Stimulated activated CD4-positive, alpha-beta T cell treated with anti-CD3 and anti-CD28 coated beads, Interleukin-4, amount 100 ng/mL, for 4 hours (primary cell): ENCODE measurements at regions not wholly inside any gene's neighbourhood (a gene's known extent, or its start where the extent isn't known, plus 50 kb on each side); places are given as distances from the start of the nearest gene placed in this dataset.
"Not testable (repeated sequence)": the region's sequence is repeated elsewhere in the genome, so short reads cannot be mapped to it uniquely, and the experiment has no call there.

ENCODE experiments used
- DNase-seq, 2 experiments: peaks; one replicate each; pipeline ENCODE4 v3.0.0-alpha.2; 2020

DNA sequence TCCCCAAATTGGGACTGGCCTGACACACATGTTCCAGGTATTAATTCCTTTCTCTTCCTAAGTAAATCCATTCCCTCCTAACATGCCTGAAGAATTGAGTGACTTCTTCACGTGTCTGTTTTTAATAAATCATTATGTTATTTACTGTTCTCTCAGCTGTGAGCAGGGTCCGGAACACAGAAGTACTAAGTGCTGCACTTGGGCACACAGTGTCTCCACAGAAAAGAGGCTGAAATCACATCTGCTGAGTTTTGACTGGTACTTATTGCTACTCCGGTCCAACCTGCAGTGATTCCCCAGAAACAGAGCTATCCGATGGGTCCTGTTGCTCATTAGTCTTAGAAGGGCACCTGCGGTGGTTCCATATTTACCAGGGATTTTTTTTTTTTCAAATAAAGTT, 202.6 kb downstream of the RBM46 start:
- DNase-seq, result no peak

DNA sequence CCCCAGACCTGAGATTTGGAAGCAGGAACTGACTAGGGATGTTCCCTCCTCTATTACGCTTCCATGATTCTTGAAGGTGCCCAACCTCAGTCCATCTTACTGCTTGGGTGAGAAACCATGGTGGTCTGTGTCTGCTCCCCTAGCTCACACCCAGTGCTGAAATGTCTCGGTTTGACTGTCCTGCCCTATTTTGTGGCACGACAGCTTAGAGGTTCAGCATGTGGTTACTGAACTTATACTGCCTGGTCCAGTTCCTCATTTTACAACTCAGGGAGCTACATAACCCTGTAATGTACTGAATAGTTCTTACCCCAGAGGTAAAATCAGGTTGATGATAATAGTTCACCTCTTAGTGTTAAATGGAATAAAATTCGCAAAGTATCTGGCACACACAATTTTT, 203.1 kb downstream of the RBM46 start:
- DNase-seq, result no peak

GRCh38 chr4:154984616-154985015, 203.5 kb downstream of the RBM46 start:
- no peak for DNase-seq

DNA sequence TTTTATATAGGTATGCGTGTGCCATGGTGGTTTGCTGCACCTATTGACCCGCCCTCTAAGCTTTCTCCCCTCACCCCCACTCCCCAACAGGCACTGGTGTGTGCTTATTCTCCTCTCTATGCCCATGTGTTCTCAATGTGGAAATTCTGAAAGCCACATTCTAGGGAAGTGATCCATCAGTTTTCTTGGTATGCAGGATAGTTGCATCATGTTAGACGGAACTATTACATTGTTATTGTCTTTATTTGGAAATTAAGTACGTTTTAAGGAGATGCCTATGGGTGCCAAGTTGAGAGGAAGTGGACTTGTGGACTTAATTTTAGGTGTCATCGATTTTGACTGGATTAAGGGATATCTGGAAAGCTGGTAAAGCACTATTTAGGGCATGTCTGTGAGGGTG, 204.6 kb downstream of the RBM46 start:
- no peak for DNase-seq

DNA sequence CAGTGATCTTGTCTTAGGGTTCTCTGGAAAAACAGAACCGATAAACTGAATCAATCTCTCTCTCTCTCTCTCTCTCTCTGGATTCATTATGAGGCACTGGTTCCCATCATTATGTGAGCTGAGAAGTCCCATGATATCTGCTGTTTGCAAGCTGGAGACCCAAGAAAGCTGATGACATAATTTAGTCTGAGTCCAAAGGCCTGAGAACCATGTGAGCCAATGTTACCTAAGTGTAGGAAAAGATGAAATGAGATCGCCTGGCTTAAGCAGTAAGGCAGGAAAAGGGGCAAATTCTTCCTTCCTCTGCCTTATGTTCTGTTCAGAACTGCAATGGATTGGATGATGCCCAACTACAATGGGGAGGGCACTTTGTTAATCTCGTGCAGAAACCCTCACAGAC, 207.4 kb downstream of the RBM46 start:
- no peak for DNase-seq

DNA sequence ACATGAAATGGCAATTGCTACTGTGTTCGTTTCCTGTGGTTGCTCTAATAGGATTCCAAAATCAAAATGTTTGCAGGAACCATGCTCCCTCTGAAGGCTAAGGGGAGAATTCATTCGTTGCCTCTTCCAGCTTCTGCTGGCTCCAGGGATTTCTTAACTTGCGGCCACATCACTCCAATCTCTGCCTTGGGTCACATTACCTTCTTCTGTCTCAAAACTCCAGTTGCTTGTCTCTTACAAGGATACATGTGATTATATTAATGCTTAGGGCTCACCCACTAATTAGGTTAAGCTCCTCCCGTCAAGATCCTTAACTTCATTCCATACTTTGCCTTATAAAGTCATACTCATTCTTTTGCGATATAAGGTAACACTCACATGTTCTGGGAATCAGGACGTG, 208.4 kb downstream of the RBM46 start:
- no peak for DNase-seq

- DNase-seq, result not testable (repeated sequence)
Measured at GRCh38 chr4:154997866-154998265, 210.6 kb upstream of the NPY2R start.

DNA sequence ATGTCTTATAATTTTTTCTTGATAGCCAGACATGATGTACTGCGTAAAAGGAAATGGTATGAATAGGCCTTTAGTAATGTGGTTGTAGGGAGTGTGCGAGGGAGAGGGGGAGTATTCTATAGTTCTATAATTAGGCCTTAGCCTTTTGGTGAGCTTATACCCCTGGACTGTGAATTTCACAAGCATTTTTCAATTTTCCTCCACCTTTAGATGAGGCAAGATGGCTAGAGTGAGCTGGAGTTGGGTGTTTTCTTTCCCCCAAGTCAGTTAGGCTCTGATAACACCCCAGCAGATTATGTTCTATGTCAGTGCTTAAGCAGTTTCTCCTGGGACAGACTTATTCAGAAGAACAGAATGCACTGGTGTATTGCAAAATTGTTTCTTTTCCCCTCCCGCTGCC, 210.2 kb upstream of the NPY2R start:
- no peak for DNase-seq

DNA sequence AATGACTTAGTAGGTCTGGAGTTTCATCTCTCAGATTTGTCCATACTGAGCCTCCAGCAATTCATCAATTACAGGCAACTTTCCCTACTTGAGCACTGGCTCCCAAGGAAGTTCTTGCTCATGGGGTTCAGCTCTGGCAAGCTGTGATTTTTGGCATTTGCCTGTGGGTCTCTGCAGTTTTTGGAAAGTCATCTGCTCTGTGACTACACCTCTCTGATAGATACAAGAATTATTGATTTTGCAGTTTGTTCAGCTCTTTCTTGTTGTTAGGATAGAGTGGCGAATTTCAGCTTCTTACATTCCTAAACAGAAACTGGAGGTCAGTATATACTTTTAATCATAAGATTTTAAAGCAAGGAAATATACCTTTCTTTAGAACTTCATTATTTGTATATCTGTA, 209.7 kb upstream of the NPY2R start:
- DNase-seq, result no peak

DNA sequence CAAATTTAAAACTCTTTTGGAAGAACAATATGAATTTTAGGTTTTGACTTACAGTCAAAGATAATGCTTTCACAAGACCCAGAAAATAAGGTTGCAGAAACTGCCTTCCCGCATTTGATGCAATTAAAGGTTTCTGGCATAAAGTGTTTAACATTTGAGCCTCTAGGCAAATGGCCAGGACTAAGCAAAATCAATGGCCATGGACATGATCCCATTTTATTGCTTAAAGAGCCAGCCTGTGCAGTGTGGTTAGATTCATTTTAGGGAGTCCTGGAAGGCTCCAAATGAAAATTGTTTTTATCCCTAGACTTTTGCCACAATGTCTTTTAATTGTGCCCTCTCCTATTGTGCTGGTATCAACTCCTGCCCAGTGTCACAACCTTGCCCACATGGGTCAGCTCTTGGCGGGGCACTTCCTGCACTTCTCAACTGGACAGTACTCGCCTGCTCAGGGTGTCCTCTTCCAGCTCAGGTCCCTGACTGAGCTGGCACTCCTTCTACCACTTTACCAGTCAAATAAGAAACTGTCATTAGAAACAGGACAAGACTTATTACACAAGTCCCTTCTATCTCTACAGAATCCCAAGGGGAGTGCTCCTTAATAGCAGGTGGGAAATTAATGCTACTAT, 208.4 kb upstream of the NPY2R start:
- no peak for DNase-seq

DNA sequence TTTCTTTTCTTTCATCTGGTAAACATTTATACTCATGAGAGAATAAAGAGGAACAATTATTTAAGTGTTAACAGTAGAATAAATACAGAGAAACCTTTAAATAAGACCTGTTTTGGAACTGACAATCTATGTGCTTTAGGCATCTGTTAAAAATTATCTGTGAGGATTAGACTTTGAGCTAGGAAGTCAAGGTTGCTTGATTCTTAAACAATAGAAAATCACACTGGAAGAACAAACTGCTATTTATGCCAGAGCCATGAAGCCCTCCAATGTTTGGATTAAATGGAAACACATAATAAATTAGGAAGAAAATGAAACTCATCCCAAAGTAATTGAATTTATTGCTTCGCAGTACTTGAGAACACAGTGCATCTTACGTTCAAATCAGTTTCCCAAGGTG, 207.2 kb upstream of the NPY2R start:
- no peak for DNase-seq

DNA sequence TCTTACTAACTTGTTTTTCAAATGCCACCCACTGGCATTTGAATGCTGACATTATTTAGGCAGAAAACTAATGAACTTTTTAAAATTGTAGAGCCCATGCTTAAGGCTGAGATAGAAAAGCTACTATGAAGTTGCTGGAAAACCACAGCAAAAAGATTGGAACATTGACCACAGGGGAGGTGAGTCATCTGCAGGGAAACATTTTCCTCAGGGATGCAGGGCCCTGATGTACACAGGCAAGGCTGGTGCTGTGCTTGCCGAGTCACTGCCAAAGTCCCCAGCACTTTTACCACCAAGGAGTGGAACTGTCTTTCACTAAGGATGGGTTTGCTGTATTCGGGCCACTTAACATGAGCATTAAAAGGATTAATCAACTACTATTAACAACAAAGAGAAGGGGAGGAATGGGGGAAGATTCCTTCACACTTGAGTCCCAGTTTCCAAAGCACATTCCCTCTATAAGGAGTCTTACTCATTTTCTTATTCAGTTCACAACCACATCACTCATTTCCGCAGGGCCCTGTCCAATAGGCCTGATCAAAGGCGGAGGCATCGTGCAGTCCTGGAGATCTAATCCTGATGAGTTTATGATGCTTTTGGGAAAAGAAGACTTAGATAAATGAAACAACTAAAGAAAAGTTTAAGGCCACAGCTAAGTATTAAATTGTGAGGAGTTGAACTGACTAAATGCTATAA, 202.9 kb upstream of the NPY2R start:
- no peak for DNase-seq

GRCh38 chr4:155007660-155008176, 200.7 kb upstream of the NPY2R start:
- DNase-seq, result no peak

DNA sequence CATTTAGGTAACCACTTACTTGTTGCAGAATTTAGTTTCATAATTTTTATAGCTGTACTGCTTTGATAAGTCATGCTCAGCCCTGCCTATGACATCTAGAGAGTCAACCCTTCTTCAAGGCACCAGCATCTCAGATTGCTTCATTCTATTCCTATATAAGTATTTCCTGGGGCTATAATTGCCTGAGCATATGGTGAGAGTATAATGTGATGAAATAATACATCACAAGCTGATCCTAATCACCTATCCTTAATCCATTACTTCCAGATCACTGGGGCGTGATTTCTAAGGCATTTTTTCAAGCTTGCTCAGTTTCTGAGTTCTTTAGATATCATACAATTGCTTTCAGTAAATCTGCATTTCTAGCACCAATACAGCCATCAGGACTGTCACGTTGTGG, 200.0 kb upstream of the NPY2R start:
- no peak for DNase-seq

DNA sequence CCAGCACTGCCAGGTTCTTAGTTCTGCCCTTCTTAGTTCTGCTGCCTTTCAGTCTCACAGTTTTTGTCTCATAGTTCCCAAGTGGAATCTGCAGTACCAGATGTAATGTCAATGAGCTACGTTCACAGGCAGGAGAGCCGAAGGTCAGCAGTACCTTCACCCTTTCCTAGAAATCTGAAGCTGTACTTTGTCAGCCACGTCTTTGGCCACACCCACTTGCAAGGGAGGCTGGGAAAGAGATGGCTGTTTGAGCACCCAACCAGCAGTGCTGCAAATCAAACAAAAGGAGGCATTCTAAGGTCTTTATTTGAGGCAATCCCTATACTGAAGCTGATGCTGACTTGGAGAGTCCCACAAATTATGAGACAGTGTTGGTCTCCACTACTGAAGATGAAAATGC, 199.1 kb upstream of the NPY2R start:
- DNase-seq, result no peak

DNA sequence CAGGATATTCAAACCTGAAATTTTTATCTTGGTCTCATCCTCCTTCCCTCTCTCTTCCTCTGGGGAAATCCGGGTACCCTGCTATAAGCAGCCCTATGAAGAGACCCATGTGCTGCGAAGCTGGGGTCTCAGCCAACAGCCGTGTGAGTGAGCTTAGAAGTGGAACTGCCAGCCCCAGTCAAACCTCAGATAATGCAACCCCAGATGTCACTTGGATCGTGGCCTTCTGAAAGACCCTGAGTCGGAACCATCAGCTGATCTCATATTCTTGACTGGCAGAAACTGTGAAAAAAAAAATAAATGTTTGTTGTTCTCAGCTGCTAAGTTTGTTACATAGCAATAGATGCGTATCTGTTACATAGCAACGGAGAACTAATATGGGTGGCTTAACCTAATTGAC, 198.1 kb upstream of the NPY2R start:
- no peak for DNase-seq

- DNase-seq, result no peak
Measured at GRCh38 chr4:155011163-155011780, 197.2 kb upstream of the NPY2R start.

GRCh38 chr4:155012469-155012868, 196.0 kb upstream of the NPY2R start:
- no peak for DNase-seq

- no peak for DNase-seq
Measured at GRCh38 chr4:155017426-155017825, 191.0 kb upstream of the NPY2R start.

DNA sequence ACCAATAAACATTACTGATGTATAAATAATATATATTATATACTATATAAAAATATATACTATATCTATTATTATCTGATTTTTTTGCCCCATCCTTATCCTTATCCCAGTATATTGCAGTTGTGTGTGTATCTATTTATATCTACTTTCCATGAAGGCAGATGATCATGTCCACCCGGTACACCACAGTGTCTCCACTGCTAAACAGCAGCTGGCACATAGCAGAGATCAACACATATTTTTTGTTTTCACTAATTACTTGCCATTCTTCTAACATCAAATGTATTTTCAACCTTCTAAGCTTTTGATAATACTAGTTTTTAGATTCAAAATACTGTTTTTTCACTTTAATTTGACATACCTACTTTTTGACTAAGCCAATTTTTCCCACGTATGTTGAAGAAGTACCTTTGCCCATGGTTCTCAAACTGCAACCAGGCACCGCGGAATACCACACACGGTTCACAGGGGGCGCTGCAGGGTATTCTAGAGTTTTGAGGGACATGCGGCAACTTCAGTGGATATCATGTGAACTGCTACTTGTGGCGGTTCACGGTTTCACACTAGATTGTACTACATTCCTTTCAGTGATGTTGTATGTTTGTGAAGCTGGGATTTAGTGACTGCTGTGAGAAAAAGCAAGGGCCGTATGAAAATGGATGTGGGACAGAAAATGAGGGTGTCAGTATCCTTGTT, 182.5 kb upstream of the NPY2R start:
- DNase-seq, result no peak

DNA sequence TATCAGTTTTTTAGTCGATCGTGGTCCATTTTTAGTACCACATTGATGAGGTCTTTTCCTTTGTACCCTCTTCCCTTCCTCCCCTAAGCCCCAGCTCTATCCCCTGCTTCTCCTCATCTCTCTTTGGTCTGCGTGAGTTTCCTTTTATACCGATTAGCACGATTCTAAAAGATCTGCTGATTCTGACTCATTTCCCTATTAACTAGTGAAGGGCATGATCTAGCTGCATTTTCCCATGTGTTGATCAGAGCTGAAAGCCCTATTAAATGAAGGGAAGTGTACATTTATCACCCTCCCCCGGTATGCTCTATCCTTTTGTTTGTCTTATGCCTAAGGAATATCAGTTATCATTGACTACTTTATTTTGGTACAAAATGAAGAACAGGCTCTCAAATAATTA, 181.7 kb upstream of the NPY2R start:
- DNase-seq, result no peak

- DNase-seq, result no peak
Measured at GRCh38 chr4:155032521-155033229, 175.8 kb upstream of the NPY2R start.

DNA sequence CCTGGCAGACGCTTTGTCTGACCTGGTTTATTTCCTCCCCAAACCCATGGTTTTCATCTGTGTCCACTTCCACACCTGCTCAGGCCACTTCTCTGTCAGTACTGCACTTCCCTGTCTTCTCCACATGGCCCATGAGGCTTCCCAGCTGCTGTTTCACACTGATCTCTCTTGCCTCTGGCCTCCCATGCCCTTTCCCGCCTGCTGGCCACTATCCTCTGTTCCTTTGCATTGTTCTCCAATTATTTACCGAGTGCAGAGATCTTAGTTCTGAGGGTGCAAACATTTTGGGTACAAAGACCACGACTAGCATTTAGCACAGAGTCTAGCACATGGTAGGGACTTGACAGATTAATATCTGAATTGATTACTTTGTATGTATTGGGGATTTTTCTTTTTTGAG, 174.8 kb upstream of the NPY2R start:
- no peak for DNase-seq
